HepG2 (cell line): ENCODE measurements at regions not wholly inside any gene's neighbourhood (a gene's known extent, or its start where the extent isn't known, plus 50 kb on each side); places are given as distances from the start of the nearest gene placed in this dataset.

ENCODE experiments used
- ATAC-seq: fragments of 200-7000 bp; cut with Tn5 transposase; 3 replicates; pipeline ENCODE4 v1.9.1; 2020; ENCODE audit warnings: mild to moderate bottlenecking, moderate library complexity
- BruUV-seq: library from RNA; stranded (reverse); fragments of 400-500 nt; replicated peaks from 2 replicates; lab custom pipeline; 2021; lab: Mats Ljungman, UMichigan
- CTCF ChIA-PET: fragments of 300-600 bp; formaldehyde crosslinking; extraction: SDS; loops from one replicate; lab custom pipeline; 2021; ENCODE audit warnings: low total read pairs, inconsistent platforms, low intra/inter-chr PET ratio; lab: Yijun Ruan, JAX
- POLR2A ChIA-PET: fragments of 350-600 bp; sonication (Branson Sonifier 250); formaldehyde crosslinking; loops from one replicate; lab custom pipeline; 2020; ENCODE audit warnings: antibody characterized with exemption, inconsistent platforms; lab: Yijun Ruan, JAX
- DNase-seq: peaks from one replicate; pipeline ENCODE4 v3.0.0-alpha.2; 2015; ENCODE audit warnings: low spot score
- FAIRE-seq: peaks from 3 replicates; lab custom pipeline; 2011; peaks lifted over from hg19 to GRCh38; lab: Jason Lieb, UNC
- H2AFZ ChIP-seq: one replicate; pipeline ENCODE4 v1.6.1; 2011; ENCODE audit warnings: low read length, inconsistent platforms
- H3K27ac ChIP-seq: fragments of 300-600 bp; 3 replicates; pipeline ENCODE4 v1.8.0; 2011; ENCODE audit warnings: mixed run types, mild to moderate bottlenecking, mixed read lengths, low read length, inconsistent platforms; ENCODE audit not compliant: insufficient read depth; ENCODE audit errors: extremely low read length
- H3K27me3 ChIP-seq, 2 experiments: fragments of 200-600 bp in 1 of 2; 2 replicates in 1 of 2; 3 replicates in 1 of 2; pipeline versions ENCODE4 v1.6.0 to v1.8.0; 2011; ENCODE audit warnings: low read length in 2 of 2, mild to moderate bottlenecking in 2 of 2, moderate library complexity in 2 of 2, inconsistent platforms in 1 of 2; ENCODE audit not compliant: insufficient read depth in 2 of 2, control insufficient read depth in 1 of 2
- H3K36me3 ChIP-seq, 2 experiments: fragments of 200-600 bp in 1 of 2; replicated peaks in 1 of 2; 2 replicates in 1 of 2; 3 replicates in 1 of 2; pipeline versions ENCODE4 v1.5.1 to v1.8.0; 2011; ENCODE audit warnings: low read length in 2 of 2, inconsistent platforms in 1 of 2; ENCODE audit not compliant: insufficient read depth in 2 of 2, control insufficient read depth in 1 of 2
- H3K4me1 ChIP-seq: 2 replicates; pipeline ENCODE4 v1.5.1; 2012; ENCODE audit warnings: low read length, inconsistent platforms; ENCODE audit not compliant: insufficient read depth
- H3K4me2 ChIP-seq: 2 replicates; pipeline ENCODE4 v1.6.0; 2011; ENCODE audit warnings: low read depth, low read length, inconsistent platforms
- H3K4me3 ChIP-seq, 3 experiments: fragments of 200-600 bp in 1 of 3; sonication (generic), shearing (Covaris generic) in 1 of 3; replicated peaks in 1 of 3; 2 replicates each; pipeline ENCODE4 v1.5.1; 2011 to 2016; ENCODE audit warnings: low read length in 3 of 3, inconsistent platforms in 2 of 3, low read depth in 2 of 3, mild to moderate bottlenecking in 2 of 3, control low read depth in 1 of 3, mixed read lengths in 1 of 3; ENCODE audit not compliant: insufficient read depth in 1 of 3
- H3K79me2 ChIP-seq: one replicate; pipeline ENCODE4 v1.6.1; 2011; ENCODE audit warnings: low read length, inconsistent platforms; ENCODE audit not compliant: insufficient read depth
- H3K9ac ChIP-seq: 2 replicates; pipeline ENCODE4 v1.6.0; 2011; ENCODE audit warnings: mild to moderate bottlenecking, low read depth, low read length, inconsistent platforms; ENCODE audit not compliant: insufficient read depth
- H3K9me3 ChIP-seq: 2 replicates; pipeline ENCODE4 v1.5.1; 2012; ENCODE audit warnings: mild to moderate bottlenecking, low read length
- H4K20me1 ChIP-seq: 2 replicates; pipeline ENCODE4 v1.6.0; 2011; ENCODE audit warnings: inconsistent platforms, mild to moderate bottlenecking, low read length, moderate library complexity; ENCODE audit not compliant: insufficient read depth
- CEBPB ChIP-seq: IDR thresholded peaks from 2 replicates; pipeline ENCODE4 v1.6.1; 2011; ENCODE audit warnings: low read depth, low read length, improper control_type of control experiment, borderline replicate concordance
- SNAPC4 ChIP-seq: sonication (generic); formaldehyde crosslinking; IDR thresholded peaks from 2 replicates; pipeline ENCODE4 v1.4.0; 2020; ENCODE audit warnings: mild to moderate bottlenecking, missing genetic modification reagents
- ZXDC ChIP-seq: sonication (generic); formaldehyde crosslinking; IDR thresholded peaks from 2 replicates; pipeline ENCODE4 v1.5.0; 2020; ENCODE audit warnings: mild to moderate bottlenecking, missing genetic modification reagents
- WGBS: methylation state at CpG from one replicate; pipeline ENCODE4 v1.1.6; 2017; ENCODE audit warnings: low lambda C conversion rate; 5-methylcytosine and 5-hydroxymethylcytosine counted together
- in situ Hi-C: cut with HindIII; loops from 2 replicates; pipeline ENCODE4 v1.10.0; 2017; ENCODE audit warnings: low pct_unique_long_range_greater_than_20kb; ENCODE audit not compliant: extremely low pct_ligation_motif_present
- intact Hi-C: fragments of 100-400 bp; cut with micrococcal nuclease; formaldehyde crosslinking; loops from one replicate; pipeline ENCODE4 v1.10.0; 2022; ENCODE audit not compliant: unreplicated experiment

DNA sequence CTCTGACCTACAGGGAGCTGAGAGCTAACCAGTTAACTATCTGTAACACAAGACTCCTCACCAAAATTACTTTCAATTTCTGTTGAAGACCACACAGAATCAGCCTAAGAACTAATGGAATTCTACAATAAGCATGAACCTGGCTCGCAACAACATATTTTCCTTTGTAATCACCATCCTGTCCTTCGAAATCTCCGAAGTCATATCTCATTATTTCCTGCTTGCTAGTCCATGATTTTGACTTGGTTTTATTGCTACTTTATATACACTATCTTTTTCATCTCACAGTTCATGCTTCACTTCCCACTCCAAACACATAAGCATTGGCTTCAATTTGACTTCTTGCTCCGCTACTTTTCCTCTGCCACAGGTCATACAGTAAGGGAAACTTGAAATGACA is 405.8 kb upstream of the FKBP1C start (continued):
- TF ChIP-seq SNAPC4 (CRISPR knock-in tag), result no peak

- FAIRE-seq (no peak), DNase-seq (no peak), ATAC-seq (no peak)
- intact Hi-C loops (no loop called here), in situ Hi-C loops (no loop called here)
- Histone ChIP-seq H3K4me3 (no peak overlapping the region), H3K79me2 (no peaks in the 10 kb centered on the region), H3K27me3 (no peaks in the 10 kb centered on the region), H3K9ac (no peak overlapping the region), H3K4me2 (no peak overlapping the region), H3K27ac (no peak overlapping the region), H2AFZ (no peak overlapping the region), H3K9me3 (no peaks in the 10 kb centered on the region), H4K20me1 (no peaks in the 10 kb centered on the region), H3K4me1 (no peaks in the 10 kb centered on the region), H3K36me3 (no peaks in the 10 kb centered on the region)
- 50% methylated on average over 5 of the region's 7 CpGs for WGBS
- POLR2A ChIA-PET, result no interaction called here
- BruUV-seq, result no TSS peak
- TF ChIP-seq CEBPB (0 out of 2 replicates have a peak, but pooled peaks have one; percentile 0), ZXDC (CRISPR knock-in tag) (no peak)
- CTCF ChIA-PET, result no interaction called here
These were observed 408.2 kb upstream of the FKBP1C start for GRCh38 chr6:62803094-62803493.
